Epithelial cell of prostate (primary cell): ENCODE measurements at regions not wholly inside any gene's neighbourhood (a gene's known extent, or its start where the extent isn't known, plus 50 kb on each side); places are given as distances from the start of the nearest gene placed in this dataset.

Source experiments
- DNase-seq: peaks from one replicate; pipeline ENCODE4 v3.0.0-alpha.2; 2011; ENCODE audit warnings: low read depth, low spot score
- H3K27ac ChIP-seq: fragments of 450-650 bp; 2 replicates; pipeline ENCODE4 v1.5.1; 2017; ENCODE audit warnings: mild to moderate bottlenecking

DNA sequence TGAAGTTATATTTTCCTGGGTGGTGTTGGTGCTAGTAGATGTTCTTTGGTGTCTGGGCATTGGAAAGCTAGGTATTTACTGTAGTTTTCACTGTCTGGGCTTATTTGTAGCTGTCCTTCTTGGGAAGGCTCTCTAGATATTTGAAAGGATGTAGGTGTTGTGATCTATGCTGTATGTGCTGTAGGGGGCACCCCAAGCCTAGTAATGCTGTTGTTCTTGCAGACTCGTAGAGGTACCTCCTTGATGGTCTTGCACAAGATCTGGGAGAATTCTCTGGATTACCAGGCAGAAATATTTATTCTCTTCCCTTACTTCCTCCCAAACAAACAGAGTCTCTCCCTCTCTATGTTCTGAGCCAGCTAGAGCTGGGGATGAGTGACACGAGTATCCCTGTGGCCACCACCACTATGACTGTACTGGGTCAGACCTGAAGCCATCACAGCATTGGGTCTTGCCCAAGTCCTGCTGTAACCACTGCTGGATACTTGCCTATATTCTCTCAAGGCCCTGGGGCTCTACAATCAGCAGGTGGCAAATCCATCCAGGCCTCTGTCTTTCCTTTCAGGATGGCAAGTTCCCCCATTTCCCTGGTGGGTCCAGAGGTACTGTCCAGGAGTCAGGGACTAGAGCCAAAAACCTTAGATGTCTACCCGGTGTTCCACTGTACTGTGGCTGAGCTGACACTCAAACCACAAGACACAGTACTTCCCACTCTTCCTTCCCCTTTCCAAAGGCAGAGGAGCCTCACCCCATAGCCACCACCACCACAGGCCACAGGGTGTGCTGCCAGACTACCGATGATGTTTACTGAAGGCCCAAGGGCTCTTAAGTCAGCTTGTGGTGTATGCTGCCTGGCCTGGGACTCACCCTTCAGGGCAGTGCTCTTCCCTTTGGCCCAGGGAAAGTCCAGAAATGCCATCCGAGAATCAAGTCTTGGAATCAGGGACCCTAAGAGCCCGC, 195.2 kb upstream of the DPPA4 start:
- no peak overlapping the region for H3K27ac ChIP-seq
- no peak for DNase-seq

DNA sequence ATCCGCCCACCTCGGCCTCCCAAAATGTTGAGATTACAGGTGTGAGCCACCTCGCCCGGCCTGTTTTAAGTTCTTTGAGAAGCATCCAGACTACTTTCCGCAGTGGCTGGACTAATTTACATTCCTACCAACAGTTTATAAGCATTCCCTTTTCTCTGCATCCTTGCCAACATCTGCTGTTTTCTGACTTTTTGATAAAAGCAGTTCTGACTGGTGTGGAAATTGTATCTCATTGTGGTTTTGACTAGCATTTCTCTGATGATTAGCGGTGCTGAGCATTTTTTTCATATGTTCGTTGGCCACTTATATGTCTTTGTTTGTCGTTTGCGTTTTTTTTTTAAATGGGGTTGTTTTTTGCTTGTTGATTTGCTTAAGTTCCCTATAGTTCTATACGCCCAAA, 208.4 kb upstream of the DPPA4 start:
- no peak overlapping the region for H3K27ac ChIP-seq
- no peak for DNase-seq

DNA sequence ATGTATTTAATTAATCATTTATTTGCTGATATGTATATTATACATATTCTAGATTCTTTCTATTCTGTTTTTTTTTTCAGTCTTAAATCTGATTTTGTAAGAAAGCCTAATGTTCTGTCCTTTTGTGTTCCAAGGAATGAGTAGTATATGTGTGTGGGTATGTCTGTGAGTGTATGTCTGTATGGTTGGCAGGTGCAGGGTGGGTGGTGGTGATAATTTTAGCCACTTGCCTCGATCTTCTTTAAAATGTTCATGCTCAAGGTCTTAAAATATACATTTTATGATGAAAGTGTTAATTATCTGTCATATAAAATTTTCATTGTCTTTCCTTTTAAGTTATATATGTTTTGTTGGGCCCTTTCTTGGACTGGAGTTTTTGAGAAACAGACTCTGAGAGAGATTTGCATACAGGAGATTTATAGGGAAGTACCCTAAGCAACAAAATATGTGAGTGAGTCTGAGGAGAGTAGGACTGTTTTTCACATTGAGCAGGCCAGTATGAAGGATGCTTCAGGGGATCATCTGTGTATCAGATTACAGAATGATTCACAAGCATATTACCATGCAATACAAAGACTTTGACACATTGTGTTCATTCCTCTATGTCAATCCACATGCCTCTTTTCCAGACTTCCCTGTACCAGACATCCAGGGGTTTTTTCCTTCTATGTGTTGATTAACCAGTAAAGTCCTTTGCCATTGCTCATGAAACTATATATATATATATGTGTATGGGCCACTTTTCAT, 211.0 kb upstream of the DPPA4 start:
- DNase-seq: no peak
- no peak overlapping the region for H3K27ac ChIP-seq

DNA sequence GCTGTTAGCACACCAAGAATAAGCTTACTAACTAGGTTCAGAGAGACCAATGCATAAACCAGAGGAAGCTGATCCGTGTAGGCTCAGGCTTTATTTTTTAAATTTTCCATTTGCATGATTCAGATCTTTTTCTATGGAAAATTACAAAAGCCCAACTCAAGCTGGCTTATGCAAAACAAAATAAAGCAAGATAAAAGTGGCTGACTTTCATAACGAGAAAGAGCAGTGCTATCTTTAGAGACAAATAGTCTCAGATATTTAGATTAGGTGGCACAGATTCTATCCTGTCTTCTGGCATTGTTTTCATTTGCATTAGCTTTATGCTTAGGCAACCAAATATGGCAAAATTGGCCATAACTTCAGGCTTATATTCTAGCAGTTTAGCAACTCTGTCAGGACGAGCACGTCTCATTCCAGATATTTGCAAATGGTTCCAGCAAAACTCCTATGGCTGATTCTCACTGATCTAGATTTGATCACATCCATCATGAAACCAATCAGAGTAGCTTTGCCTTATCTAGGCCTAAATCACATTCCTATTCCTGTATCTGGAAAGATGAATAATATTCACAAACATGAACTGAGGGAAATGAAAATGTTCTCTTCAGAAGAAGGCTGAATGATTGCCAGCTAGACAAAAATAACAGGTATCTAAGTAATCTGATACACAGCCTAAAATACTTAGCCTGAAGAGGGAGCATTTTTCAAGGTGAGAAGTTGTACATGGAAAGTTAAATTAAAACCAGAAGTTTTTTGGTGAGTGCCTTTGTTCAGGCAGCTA, 216.4 kb upstream of the DPPA4 start:
- no peak for DNase-seq
- H3K27ac ChIP-seq: no peak overlapping the region

DNA sequence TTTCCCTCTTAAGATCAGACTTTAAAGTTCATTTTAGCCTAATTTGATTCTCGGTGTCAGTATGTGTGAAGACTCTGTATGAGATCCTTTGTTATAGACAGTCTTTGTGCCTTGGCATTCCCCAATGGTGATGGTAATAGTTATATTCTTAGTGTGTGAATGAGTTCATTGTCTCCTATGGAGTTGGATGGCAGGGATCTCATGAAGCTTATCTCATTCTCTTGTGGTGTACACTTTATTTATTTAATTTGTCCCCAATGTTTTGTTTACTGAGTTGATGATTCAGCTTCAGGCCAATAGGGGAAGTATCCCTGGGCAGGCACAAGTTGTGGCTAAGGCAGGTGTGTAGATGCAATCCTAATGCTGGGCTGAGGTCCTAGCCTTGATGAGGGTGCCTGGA, 222.0 kb upstream of the DPPA4 start:
- DNase-seq: no peak

DNA sequence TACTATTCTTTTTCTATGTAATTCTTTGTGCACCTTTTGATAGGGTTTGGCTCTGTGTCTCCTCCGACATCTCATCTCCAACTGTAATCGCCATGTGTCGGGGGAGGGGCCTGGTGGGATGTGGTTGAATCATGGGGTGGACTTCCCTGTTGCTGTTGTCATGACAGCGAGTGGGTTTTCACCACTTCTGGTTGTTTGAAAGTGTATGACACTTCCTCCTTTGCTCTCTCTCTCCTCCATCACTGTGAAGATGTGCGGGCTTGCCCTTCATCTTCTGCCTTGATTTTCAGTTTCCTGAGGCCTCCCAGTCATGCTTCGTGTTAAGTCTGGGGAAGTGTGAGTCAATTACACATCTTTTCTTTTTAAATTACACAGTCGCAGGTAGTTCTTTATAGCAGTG, 225.8 kb upstream of the DPPA4 start:
- DNase-seq: no peak
- no peak overlapping the region for H3K27ac ChIP-seq

More for the DNA sequence above, 222.0 kb upstream of the DPPA4 start:
- H3K27ac ChIP-seq: no peak overlapping the region

DNA sequence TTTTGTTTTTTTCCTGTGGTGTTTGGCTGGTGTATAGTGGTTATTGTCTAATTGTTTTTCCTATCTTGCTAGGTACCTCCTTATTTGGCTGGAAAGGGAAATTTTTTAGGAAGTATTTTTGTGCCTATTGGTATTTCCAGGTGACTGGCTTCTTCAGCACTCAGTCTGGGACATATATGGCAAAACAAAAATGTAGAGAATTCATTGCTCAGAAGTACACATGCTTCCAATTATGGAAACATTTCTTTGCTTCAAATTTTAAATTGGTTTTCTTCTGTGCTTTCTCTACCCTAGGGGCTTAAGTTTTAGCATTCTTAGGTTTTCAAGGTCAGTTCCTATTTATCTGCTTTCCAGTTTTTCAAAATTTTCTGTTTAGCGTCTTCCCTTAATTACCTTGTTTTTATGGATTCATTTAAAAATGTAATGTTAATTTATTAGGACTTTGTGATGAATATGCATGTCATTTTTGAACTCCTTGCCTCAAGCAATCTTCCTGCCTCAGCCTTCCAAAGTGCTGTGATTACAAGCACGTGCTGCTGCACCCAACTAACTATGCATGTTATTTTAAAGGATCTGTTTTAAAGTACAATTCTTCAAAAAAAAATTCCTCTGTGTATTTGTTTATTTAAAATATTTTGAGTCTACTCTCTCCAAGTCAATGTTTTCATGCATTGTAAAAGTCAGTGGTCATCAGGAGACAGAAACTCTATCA, 231.9 kb upstream of the DPPA4 start:
- no peak overlapping the region for H3K27ac ChIP-seq
- no peak for DNase-seq

DNA sequence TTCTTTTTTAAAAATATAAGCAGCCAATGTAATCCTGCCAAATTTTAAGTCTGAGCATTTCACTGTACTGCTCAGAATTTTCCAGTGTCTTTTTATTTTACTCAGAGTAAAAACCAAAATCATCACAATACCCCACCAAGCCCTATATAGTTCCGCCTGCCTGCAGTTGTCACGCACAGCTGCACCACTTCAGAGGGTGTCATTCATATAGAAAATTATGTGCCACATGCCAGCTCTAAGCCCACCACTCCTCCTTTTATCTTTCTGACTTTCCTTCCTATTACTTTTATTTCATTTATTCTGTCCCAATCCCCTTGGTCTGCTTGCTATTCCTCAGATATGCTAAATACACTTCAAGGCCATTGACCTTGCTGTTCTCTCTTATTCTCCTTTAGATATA, 233.1 kb upstream of the DPPA4 start:
- DNase-seq: no peak
- no peak overlapping the region for H3K27ac ChIP-seq

DNA sequence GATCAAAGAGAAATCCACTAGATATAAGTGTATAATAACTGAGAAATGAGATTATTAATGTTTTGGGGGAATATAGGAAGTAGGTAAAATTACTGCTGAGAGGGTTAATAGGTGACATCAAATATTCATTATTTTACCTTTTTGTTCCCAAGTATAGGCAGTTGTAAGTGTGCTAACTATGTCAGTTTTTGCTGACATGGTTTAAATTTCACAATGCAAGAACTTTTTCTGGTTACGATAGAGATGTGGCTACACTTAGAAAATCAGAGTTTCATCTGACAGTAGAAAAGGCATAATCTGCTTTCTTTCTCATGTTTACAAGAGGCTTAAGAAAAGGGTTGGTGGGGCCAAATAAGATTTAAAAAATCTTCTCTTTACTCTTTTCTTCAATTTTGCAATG, 235.0 kb upstream of the DPPA4 start:
- DNase-seq: no peak
- no peak overlapping the region for H3K27ac ChIP-seq

DNA sequence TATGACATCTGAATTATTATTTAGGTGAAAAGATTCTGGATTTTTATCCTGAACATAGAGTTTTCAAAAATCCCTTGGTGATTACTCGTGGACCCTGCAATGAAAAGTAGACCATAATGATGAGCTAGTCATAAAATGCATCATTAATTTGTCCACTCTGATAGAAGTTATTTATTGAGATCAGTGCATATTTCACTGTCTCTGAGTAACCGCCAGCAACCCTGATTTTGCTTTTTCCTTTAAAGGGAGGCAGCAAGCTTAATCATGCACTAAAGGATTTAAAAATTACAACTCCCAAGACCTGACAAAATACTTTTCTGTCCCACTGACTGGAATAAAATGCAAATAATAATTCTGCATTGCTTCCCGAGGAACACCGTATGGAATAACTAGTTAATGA, 259.6 kb upstream of the DPPA4 start:
- DNase-seq: no peak

DNA sequence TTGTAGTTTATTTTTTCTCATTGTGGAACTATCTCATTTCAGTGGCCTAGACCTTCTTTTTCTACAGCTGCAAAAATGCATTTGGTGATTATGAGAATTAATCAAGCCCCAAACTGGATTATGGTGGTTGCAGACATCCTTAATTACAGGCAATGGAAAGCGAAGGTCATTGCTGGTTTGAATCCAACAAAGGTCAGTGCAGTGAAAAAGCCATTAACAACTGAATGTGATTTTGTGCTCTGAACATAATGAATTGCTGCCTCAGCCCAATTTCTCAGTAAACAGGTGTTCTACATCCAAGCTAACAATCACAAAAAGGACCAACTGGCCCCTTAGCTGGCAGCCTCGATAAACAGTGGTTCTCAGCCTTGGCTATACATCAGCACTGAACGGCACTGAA, 260.1 kb upstream of the DPPA4 start:
- no peak overlapping the region for H3K27ac ChIP-seq
- DNase-seq: no peak

More for the DNA sequence above, 259.6 kb upstream of the DPPA4 start:
- no peak overlapping the region for H3K27ac ChIP-seq

DNA sequence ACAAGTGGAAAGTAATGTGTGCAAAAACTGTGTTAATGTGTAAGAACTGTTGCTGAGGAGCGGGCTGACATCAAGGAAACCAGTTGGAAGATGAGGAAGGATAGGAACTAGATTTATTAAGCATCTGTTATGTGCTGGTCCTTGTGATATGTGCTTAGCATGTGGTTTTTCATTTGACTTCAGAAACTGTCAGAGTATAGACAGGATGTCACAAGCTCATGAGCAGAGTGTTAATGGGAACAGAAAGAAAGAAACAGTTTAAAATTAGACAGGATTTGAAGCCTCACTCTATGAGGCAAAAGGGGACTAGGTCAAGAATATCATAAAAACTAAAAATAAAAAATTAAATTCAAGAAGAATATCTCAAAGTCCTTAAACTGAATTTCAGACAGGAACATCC, 270.6 kb upstream of the DPPA4 start:
- DNase-seq: no peak
- no peak overlapping the region for H3K27ac ChIP-seq

DNA sequence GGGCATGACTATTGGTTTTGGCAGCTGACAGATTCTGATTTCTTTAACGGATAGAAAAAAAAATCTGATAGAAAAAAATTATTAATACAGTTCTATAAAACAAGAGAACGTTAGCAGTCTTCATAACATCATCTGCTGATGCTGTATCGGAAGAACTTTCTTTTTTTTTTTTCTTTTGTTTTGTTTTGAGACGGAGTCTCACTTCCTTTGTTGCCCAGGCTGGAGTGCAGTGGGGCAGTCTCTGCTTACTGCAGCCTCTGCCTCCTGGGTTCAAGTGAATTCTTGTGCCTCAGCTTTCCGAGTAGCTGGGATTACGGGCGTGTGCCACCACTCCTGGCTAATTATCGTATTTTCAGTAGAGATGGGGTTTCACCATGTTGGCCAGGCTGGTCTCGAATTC, 271.2 kb upstream of the DPPA4 start:
- DNase-seq: no peak

DNA sequence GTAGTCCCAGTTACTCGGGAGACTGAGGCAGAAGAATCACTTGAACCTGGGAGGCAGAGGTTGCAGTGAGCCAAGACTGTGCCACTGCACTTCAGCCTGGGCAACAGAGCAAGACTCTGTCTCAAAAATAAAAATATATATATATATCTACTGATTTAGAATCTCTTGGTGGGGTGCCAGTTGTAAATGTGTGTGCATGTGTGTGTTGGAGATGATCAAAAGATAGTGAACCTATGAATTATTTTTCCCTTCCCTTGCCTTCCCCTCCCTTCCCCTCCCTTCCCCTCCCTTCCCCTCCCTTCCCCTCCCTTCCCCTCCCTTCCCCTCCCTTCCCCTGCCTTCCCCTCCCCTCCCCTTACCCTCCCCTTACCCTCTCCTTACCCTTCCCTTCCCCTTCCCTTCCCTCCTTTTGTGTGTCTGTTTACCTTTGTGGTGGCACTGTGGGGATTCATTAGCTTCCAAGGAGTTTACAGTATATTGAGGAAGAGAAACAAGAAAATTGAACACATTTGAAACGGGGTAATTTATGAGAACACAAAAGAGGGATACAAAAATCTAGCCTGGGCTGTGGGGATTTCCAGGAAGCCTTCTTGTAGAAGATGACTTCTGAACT, 281.5 kb upstream of the DPPA4 start:
- no peak overlapping the region for H3K27ac ChIP-seq
- no peak for DNase-seq

More for the DNA sequence above, 271.2 kb upstream of the DPPA4 start:
- H3K27ac ChIP-seq: no peak overlapping the region

DNA sequence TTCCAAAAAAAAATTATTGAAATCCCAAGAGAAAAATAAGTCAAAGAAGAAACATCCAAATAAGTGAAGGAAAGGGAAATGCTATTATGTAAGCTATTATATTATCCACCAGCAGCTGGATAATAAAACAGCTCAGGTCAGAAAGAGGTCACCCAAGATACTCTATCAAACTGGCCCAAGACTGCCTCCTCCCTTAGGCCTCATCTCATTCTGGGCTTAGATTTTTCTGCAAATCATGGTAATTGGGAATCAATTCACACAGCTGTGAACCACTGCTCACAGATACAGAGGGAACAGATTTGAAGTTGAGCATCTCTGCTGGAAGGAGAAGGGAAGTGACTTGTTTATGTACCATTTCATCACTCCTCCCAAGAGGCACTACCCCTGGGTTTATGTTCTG, 294.6 kb upstream of the DPPA4 start:
- no peak for DNase-seq
- H3K27ac ChIP-seq: no peak overlapping the region

DNA sequence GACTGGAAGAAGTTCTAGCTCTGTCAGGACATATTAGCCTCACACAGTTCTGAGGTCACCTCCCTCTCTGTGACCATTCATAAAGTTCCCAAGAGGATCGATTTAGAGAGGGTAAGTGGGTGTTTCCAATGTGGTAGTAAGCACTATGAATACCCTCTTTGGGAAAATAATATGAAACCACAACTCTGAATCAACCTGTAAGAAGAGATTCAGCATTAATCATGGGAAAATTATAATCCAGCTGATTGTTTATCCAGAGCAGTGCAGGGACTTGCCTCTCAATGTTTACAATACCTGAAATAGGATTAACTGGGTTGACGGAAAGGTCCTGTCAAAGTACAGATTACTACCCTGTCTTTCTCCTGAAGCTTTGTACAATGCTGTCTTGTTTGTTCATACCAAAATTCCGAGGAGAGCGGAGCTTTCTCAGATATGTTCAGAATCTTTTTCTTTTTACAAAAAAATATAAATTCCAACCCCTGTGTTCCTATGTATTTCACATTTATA, 302.9 kb upstream of the DPPA4 start:
- peak; percentile 40 for DNase-seq

DNA sequence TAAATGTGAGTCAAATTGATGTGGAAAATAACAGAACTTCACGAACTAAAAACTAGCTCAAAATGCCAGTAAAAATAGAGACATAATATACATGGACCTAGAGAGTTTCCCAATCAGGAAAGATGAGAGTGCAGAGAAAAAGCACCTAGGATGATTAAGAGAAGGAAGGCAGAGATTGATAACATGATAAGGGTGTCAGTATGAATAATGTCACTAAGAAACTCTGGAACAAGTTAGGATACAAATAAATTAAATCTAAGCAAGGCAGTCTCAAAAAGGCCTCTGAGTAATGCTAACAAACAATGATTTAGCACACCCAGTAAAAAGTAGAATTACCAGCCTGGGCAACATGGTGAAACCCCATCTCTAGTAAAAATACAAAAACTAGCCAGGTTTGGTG, 304.7 kb upstream of the DPPA4 start:
- peak; percentile 8 for DNase-seq
- H3K27ac ChIP-seq: no peak overlapping the region

More for the DNA sequence above, 302.9 kb upstream of the DPPA4 start:
- no peak overlapping the region for H3K27ac ChIP-seq

DNA sequence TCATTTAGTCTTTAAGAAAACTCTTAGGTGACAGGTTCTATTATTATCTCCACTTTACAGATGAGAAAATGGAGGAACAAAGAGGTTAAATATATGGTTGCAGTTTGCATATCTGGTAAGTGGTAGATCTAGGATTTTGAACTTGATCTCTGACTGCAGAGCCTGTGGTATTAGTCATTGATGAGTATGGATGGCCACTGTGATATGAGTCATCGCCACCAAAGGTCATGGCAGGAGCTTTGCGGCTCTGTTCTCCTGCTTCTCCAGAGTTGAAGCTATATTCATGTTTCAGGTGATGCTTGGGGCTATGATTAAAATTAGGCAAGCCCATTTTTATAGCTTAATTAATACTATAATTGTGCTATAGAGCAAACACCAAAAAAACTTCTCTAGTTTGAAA, 306.2 kb upstream of the DPPA4 start:
- H3K27ac ChIP-seq: no peak overlapping the region
- peak; percentile 22 for DNase-seq

DNA sequence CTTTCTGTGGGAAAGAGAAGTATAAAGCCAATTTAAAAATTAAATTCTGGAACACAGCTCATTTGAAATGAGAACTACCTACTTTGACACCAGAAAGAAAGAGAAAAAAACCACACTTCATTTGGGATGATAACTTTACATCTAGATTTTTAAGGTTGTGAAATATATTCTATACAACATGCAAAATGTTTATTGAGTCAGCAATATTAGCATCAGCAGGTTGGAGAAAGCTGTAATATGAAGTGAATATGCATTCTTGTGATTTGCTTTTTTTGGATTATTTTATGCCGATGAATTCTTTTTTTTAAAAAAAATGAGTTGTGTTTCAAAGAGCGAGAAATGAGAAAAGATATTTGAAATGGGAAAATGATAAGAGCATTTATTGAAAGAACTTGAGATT, 307.0 kb upstream of the DPPA4 start:
- H3K27ac ChIP-seq: no peak overlapping the region
- DNase-seq: no peak
